NCI-H460 (cell line): ENCODE measurements at regions not wholly inside any gene's neighbourhood (a gene's known extent, or its start where the extent isn't known, plus 50 kb on each side); places are given as distances from the start of the nearest gene placed in this dataset.

Experiments
- DNase-seq: peaks from one replicate; pipeline ENCODE4 v3.0.0-alpha.2; 2016; ENCODE audit warnings: low read depth; ENCODE audit errors: extremely low read depth

DNA sequence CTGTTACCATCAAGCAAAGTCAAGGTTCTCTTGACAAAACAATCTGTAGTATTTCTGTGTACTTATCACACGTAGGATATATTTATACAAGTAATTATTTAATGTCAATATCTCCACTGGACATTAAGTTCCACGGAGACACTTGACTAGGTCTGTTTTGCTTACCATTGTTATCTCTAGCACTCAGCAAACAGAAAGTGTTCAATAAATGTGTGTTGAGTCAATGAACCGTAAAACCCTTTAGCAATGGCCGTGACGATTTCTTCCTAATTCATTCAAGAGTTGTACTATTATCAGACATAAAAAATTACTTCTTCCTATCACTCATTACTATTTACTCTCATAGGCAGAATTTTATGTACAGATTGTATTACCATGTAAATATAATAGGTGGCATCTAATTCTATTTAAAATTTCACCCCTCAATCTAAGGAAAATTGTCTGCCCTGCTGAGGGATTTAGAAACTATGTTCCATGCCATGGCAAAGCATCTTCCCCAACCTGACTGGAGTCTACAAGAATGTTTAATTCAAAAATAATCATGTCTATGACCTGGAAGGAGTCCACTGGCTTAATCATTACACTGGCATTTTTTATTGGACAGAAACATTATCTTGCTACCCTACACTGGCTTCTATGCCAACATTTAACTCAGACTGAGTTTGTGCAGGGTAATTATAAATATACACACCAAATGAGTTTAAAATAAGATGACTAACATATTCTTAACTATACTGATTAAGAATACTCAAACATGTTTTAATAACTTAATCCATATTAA is 301.9 kb downstream of the ZEB2 start:
- DNase-seq, result no peak

DNA sequence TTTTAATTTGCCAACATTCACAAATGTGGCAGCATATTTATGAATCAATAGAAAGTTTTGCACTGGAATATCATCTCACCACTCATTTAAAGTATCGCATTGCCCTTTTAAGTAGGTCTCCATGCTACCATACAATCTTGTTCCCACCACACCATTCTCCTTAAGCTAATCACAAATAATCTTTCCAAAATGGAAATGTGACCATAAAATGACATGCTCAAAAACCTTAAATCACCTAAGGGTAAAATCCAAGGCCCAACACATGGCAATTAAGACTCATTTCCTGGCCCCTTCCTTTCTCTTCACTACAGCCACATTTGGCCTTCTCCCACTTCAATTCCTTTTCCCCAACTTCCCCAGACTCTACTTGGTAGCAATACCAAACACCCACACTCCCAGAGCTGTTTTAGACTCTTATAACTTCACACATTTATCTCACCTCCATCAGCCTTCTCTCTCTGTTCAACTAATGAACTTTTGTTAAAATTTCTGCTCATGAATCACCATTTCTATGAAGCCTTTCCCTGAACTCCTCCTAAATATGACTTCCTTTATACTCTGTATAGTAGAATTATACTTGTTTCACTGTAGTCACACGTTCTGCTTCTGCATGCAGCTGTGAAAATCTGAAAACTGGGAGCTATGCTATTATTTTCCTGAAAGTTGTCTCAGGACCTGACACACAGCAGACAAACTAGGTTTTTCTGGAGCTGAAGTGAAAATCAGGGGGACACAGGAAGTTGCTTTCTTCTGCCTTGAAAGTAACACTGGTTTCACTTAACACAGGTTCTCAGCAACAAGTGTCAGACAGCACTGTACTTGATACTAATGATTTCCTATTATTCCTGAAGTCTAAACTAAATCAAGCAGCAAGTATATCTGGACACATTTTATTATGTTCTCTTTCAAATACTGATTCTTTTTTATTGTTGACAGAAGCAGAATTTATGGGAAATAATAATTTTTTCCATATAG is 303.9 kb downstream of the ZEB2 start:
- DNase-seq, result no peak

DNA sequence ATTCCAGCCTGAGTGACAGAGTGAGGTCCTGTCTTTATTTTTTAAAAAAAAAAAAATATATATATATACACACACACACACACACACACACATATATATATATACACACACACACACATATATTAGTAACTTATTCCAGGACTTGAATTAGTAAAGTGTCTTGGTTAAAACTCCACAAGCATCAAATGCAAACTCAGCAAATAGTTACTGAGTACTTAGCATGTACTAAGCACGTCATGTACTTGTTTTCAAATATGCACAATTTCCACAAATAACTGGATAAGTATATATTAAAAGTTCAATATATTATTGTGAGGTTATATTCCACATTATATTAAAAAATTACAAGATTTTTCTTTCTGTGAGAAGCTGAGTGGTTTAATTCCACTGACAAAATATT is 304.7 kb downstream of the ZEB2 start:
- no peak for DNase-seq

DNA sequence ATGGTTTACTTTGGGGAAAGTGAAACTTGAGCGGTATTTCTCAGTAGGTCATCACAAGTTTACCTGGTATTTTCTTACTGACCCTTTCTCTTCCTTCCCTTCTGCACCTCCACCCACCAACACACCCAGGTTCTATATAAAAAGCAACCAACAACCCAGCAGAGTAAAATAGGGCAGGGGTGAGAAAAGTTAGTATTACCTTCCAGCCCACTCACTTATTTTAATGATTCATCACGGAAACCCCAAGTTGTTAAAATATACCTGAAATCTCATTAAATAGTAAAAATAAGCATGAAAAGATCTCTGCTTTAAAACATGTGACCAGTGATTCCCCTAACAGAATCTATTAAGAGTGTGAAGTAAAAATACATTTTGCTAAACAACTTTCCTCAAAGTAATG is 306.1 kb downstream of the ZEB2 start:
- DNase-seq, result no peak

DNA sequence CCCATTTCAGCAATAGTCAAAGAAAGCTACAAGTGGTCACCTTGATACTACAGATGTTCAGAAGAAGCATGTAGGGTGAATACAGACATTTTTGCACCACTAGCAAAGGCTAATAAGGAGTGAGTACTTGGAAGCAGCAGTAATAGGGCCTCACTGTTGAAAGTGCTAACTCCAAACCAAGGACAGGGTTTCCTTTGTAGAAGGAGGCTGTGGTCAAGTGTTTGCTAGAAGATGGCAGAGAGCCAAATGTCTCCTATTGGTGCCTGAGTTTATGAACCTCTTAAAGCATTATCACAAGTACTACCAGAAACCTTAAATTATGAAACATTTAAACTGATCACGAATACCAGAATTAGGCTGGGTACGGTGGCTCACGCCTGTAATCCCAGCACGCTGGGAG is 308.1 kb downstream of the ZEB2 start:
- DNase-seq, result no peak

DNA sequence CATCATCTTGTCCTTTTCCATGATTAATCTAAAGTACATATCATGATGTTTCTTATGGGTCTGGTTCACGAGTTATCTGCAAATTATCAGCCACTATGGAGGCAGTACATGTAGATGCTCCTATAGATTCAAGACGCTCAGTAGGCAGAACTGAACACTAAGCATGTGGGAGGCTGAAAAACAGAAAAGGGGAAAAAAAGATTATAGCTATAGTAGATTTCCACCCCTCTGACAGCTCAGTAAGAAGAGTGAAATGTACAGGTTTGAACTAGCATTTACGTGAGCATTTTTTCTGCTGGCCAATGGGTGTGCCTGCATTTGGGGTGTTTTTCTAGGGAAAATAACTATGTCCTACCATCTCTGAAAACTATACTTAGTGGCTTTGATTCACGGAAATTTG is 308.9 kb downstream of the ZEB2 start:
- DNase-seq, result no peak

DNA sequence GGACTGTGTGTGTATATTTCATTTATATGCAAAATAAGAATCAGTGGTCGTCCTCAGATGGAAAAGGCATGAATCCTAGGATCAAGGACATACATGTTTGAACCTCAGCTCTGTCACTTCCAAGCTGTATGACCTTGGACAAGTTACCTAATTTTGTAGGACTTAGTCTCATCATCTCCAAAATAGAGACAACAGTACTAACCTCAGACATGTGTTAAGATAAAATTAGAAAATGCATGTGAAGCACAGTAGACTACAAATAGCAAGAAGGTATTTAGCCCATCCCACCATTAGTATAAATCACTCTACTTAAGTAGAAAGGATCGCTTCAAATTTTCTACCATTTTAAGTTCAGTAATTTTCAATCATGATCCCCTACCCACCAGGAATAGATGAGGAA is 309.8 kb downstream of the ZEB2 start:
- no peak for DNase-seq

DNA sequence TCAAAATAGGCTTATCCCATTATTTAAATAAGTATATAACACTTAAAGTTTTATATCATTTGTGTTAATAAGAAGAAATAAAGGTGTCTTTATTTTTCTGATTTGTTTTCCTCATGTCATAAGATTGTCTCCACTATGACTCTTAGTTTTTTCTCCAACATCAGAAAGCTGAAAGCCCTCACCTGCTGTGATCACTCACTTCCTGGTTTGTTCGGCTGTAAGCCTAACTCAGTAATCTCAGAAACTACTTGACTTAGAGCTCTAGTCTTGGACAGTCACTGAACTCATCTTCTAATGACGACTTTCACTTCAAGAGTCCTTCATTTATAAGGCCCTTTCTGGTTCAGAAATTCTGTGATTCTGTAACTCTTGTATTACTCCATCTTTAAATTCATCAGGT is 311.0 kb downstream of the ZEB2 start:
- DNase-seq, result no peak

DNA sequence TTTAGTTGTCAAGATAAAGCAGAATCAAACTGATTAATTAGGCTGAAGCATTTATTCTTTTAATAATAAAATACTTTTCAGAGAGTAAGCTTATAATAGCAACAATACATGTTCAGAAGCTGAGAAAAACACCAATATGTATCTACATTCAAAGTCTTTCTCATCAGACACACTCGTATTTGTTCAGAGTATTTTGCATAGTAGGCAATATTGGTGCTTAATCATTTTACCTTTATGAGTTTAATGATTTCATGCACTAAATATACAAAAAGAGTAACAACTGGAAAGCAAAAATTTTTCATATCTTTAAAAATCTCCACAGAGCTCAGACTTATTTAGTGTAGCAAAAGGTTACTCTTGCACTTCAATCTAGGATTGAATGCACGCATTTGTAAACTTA is 313.9 kb downstream of the ZEB2 start:
- no peak for DNase-seq

DNA sequence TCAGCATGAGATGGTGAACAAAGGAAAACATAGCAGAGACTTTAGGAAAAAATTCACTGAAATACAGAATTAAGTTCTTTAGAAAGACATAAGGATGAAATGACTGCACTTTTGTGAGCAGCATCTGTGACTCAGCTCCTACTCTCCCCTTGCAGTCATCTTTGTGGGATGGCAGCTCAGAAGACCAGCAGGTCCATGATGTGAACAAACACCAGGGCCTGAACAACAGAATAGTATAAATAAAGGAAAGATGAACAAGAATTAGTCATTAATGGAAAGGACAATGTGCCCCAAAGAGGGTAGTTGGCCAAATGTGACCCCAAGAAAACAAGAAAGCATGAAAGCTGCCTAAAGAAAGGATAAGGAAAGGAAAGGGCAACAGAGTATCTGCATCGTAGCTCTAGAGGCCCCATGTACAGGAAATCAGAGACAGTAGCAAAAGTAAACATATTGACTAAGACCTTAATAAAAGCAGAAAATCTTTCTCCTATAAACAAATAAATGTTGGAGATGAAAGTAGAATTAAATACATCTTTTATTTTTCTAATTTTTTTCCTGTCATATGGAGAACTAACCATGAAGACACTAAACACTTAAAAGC is 318.0 kb downstream of the ZEB2 start:
- no peak for DNase-seq

DNA sequence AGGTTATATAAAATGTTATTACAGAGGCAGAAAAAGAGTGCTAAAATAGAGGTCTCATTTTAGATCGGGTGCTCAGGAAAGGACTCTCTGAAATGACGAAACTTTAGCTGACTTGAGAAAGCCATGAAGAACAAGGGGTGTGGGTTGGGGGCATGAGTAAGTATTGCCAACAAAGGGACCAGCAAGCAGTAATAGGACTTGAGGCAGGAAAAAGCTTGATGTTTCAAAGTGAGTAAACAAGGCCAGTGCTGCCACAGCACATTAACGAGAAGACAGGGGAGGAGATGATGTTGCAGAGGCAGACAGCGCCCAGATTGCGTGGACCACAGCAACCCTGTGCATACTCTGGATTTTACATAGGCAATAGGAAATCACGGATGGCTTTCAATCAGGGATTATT is 318.8 kb downstream of the ZEB2 start:
- DNase-seq, result no peak

DNA sequence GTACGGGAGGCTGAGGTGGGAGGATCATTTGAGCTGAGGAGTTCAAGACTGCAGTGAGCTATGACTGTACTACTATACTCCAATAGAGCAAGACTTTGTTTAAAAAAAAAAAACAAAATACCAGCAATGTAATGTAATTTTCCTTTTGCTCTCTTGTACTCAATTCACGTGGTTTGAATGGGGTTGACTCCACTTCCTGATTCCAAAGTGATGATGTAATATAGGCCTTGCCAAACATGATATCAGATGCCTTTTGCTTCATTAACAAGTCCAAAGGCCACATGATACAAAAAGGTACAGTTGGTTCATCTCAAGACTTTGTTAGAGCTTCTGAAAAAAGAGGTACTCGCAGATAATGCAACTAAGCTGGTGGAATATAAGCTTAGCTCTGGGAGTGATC is 321.8 kb downstream of the ZEB2 start:
- DNase-seq, result no peak

DNA sequence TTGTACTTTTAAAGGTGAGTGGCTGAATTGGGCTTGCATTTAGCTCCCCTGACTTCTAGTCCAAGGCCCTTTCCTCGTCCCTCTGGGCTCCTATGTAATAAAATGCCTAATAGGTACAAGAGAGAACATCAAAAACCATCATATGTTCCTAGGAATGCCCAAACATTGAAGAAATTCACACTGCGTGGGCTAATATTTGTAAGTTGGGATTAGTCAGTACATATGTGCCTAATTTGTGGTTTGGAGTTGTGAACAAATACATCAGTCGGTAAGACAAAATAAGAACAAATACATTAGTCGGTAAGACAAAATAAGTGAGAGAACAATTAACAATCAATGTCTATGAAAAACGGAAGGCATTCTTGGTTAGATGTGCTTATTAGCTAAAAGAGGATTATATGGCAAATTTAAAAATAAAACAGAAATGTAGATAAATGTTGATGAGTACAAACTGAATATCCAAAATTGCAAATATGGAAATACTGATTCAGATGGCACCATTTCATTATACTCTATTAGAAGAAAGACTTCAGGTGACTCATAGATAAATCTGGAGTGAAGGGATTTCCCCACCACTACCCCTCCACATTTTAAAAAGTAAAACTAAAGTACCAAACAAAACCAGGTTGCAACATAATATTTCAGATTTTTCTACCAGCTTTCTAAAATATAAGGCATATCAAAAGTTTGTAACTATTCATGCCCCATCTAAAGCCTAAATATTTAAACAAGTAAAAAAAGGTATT is 325.4 kb downstream of the ZEB2 start:
- no peak for DNase-seq

DNA sequence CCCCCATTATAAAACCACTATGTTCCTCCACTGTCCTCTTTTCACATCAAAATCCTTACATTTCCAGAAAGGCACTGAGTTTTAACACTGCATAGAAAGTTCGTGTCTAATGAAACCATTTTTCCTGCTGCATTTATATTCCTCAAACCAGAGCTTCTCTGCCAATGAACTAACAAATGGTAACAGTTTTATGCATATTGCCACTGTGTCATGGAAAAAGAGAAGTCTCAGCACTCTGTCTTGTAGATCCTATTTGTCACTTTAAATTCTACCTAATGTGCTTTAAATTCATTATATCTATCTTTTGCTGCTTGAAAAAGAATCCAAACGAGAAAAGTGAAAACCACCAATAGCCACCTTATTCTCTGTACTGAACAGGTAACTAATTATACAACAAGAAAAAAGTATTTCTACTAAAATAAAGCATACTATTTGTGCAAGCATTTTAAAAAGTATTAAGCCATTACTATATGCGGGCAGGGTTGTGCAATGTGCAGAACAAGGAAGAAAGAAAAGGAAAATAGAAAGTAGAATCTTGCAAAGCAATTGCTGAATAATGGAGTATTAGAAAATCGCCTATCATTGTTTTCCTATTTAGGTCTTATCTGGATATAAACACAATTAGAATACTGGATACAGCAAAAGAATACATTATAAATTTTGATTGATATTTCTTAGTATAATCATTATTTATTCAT is 328.9 kb downstream of the ZEB2 start:
- DNase-seq, result no peak

DNA sequence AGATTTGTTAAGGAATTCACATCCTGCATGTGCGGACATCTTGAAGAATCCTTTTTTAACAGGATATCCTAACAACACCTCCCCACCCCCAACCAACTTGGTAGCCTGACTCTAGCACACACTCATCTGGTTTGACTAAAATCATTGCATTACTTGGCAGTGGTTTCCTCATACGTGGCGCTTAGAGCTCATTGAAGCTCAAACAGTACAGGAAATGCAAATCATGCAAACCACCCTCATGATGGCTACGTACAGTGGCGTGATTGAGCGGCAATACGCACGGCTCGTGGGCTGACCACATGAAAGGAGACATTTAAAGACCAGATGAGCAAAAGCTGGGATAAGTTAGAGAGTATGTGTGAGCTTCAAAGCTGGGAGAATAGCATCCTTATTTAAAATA is 336.2 kb downstream of the ZEB2 start:
- DNase-seq, result no peak

DNA sequence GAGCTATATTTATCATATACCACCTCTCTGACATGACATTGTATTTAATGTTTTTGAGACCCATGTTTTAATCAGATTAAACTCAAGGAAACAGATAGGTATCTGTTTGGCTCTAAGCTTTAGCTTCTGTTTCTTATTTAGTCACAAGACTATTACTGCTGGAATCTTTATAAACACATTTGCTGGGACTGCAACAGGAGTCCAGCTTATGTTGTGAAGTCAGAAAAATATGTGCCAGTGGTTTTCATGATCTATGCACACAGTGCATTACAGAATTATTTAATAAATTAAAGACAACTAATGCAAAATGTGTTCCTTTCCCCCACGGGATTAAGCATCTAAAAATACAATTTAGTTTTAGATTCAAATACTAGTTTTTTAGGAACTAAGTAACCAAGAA is 338.9 kb downstream of the ZEB2 start:
- DNase-seq, result no peak

DNA sequence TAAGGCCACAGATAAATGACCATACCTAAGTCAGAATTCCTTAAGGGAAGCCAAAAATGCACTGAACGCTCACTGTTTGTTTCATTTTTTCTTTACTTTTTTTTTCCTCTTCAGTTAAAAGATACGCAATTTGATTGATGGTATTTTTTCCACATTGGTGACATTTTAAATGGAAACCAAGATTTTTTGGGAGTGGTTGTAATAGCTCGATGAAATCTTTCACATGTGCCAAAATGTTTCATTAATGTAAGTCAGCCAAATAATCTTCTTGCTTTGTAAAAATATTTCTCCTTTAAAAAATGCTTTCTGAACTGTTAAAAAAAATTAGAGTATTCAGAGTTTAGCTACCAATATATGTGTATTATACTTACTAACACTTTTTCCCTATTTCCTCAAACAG is 339.8 kb downstream of the ZEB2 start:
- DNase-seq, result no peak

DNA sequence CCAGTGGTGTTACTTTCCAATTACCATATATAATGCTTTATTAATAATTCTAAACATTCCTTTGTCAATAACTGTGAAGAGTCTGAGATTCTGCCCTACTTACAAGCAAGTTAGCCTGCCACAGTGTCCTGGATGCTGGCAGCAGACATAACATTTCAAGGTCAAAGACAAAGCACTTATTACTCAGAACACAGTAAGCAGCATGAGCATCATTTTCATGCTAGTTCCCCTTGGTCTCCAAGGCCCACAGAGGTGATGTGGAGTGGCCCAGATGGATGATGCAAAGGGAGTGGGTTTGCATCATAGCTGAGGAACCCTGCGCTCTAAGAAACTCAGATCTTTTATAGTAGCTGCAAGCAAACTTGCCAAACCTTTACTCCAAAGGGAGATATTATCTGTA is 349.7 kb downstream of the ZEB2 start:
- DNase-seq, result no peak

DNA sequence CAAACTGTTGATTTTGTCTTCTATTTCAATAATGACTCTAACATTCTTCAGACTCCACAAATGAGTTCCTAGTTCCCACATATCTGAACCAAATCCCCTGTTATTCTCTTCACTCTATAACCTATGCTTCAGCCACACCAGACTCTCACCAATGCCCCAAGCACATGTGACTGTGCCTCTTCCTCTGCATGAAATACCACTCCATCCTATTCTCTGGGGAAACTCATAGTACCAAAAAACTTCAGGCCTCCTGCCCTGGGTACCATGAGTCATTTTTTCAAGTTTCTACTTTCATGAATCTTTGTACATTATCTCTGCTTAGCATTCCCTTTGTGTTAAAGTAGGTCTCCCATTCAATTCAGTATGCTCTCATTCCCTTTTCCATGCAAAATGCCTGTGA is 353.2 kb downstream of the ZEB2 start:
- DNase-seq, result no peak

DNA sequence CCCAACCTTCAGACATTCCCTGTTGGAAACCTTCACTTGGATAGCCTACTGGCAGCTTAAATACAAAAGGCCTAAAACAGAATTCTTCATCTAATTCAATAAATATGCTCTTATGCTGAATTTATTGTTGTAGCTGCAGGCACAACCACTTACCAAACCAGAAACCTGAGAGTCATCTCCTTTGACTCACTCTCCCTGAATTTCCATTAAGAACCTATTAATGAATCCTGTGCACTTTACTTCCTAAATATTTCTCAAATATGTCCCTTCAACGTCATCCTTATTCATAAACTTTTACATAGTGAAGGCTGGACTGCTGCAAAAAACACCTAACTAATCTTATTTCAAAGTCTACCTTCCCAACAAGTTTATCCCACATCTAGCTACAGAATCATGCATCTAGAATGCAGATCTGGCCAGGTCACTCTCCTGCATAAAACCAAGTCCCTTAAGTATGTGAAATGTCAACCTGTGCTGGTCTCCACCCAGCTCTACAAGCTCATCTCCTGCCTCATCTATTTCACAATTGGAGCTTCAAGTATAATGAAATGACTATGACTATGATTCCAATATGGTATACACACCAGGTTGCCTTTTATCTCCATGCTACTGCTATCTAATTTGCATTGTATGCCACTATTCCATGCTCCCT is 354.2 kb downstream of the ZEB2 start:
- DNase-seq, result no peak
